ENCODE measurements at regions not wholly inside any gene's neighbourhood (a gene's known extent, or its start where the extent isn't known, plus 50 kb on each side); places are given as distances from the start of the nearest gene placed in this dataset.
A peak's percentile ranks its signal among the peaks of the same experiment; 100 is the strongest.

DNA sequence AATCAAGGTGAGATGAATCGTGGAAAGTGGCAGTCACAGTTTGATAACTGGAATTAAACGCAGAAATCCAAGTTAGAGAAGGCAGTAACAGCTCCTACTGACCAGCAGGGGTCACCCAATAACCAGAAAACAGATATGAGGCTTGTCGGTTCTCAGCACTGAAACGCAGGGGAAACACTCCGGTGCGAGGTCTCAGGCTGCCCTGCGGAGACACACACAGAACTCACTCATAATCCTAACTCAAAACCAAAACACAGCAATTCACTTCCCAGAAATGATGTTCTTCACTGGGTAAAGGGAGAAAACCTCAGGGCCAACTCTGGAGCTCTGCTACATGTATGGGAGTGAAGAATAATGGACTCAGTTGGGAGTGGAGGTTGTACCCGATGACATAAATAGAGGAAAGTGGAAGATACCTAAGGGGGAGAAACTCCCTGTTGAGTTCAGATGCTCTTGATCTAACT, 384.4 kb downstream of the RAPGEF2 start:
- Histone ChIP-seq H3K4me3 (ENCODE audit: low read depth in 1 of 2, low read length in 2 of 2) (no peak overlapping the region), H3K9me3 (ENCODE audit: insufficient read depth, low read length, severe bottlenecking) (no peaks in the 10 kb centered on the region), H3K27me3 (ENCODE audit: insufficient read depth, low read length, poor library complexity) (no peaks in the 10 kb centered on the region), H2AFZ (ENCODE audit: low read depth, low read length) (no peak overlapping the region), H3K36me3 (ENCODE audit: insufficient read depth, low read length) (no peaks in the 10 kb centered on the region), H3K4me1 (ENCODE audit: insufficient read depth, low read length) (no peaks in the 10 kb centered on the region), H3K27ac (ENCODE audit: low read length) (no peak overlapping the region), H3K9ac (ENCODE audit: low read depth, low read length) (no peak overlapping the region), H3K4me2 (ENCODE audit: insufficient read depth, low read length) (no peak overlapping the region), H4K20me1 (ENCODE audit: insufficient read depth, low read length) (no peaks in the 10 kb centered on the region), H3K79me2 (ENCODE audit: insufficient read depth, low read length) (no peaks in the 10 kb centered on the region)
- TF ChIP-seq, protein P1, sequence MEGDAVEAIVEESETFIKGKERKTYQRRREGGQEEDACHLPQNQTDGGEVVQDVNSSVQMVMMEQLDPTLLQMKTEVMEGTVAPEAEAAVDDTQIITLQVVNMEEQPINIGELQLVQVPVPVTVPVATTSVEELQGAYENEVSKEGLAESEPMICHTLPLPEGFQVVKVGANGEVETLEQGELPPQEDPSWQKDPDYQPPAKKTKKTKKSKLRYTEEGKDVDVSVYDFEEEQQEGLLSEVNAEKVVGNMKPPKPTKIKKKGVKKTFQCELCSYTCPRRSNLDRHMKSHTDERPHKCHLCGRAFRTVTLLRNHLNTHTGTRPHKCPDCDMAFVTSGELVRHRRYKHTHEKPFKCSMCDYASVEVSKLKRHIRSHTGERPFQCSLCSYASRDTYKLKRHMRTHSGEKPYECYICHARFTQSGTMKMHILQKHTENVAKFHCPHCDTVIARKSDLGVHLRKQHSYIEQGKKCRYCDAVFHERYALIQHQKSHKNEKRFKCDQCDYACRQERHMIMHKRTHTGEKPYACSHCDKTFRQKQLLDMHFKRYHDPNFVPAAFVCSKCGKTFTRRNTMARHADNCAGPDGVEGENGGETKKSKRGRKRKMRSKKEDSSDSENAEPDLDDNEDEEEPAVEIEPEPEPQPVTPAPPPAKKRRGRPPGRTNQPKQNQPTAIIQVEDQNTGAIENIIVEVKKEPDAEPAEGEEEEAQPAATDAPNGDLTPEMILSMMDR (IDR thresholded peaks at IDR 0.05; ENCODE audit: borderline replicate concordance, extremely low read depth, low read length, poor library complexity, severe bottlenecking), result peak; percentile 79
- no peak for TF ChIP-seq EZH2 (IDR thresholded peaks at IDR 0.05; ENCODE audit: borderline replicate concordance, low read depth, low read length, severe bottlenecking)
- DNase-seq (peak; percentile 29), ATAC-seq (ENCODE audit: insufficient read depth, low read depth) (peak; percentile 72)

DNA sequence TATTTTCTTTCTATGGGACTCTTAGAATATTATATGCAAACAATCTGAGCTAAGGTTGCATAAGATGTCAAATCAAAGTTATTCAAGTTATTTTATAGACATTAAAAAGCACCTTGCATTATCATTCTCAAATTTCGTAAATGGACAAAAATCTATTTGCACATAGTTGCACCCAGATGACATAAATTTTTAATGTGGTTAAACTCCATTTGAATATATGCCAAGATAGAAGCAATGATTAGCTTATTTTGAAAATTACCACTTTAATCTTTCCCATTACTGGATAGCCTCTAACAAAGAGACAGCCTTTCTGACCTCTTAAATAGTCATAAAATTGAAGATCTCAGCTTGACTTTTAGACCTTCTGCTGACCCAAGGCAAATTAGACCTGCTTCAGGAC, 386.8 kb downstream of the RAPGEF2 start:
- no peak overlapping the region for H3K4me2 ChIP-seq (ENCODE audit: insufficient read depth, low read length)
- no peaks in the 10 kb centered on the region for H3K36me3 ChIP-seq (ENCODE audit: insufficient read depth, low read length)
- ATAC-seq (ENCODE audit: insufficient read depth, low read depth) (no peak), DNase-seq (no peak)
- H4K20me1 ChIP-seq (ENCODE audit: insufficient read depth, low read length), result no peaks in the 10 kb centered on the region
- H3K4me1 ChIP-seq (ENCODE audit: insufficient read depth, low read length), result no peaks in the 10 kb centered on the region
- H3K27ac ChIP-seq (ENCODE audit: low read length), result no peak overlapping the region
- H3K9me3 ChIP-seq (ENCODE audit: insufficient read depth, low read length, severe bottlenecking), result no peaks in the 10 kb centered on the region
- no peak overlapping the region for H2AFZ ChIP-seq (ENCODE audit: low read depth, low read length)
- no peak overlapping the region for H3K4me3 ChIP-seq (ENCODE audit: low read depth in 1 of 2, low read length in 2 of 2)
- H3K27me3 ChIP-seq (ENCODE audit: insufficient read depth, low read length, poor library complexity), result no peaks in the 10 kb centered on the region
- H3K9ac ChIP-seq (ENCODE audit: low read depth, low read length), result no peak overlapping the region
- no peaks in the 10 kb centered on the region for H3K79me2 ChIP-seq (ENCODE audit: insufficient read depth, low read length)
- no peak for TF ChIP-seq EZH2 (IDR thresholded peaks at IDR 0.05; ENCODE audit: borderline replicate concordance, low read depth, low read length, severe bottlenecking)
- TF ChIP-seq, protein P1 (IDR thresholded peaks at IDR 0.05; ENCODE audit: borderline replicate concordance, extremely low read depth, low read length, poor library complexity, severe bottlenecking), result no peak

DNA sequence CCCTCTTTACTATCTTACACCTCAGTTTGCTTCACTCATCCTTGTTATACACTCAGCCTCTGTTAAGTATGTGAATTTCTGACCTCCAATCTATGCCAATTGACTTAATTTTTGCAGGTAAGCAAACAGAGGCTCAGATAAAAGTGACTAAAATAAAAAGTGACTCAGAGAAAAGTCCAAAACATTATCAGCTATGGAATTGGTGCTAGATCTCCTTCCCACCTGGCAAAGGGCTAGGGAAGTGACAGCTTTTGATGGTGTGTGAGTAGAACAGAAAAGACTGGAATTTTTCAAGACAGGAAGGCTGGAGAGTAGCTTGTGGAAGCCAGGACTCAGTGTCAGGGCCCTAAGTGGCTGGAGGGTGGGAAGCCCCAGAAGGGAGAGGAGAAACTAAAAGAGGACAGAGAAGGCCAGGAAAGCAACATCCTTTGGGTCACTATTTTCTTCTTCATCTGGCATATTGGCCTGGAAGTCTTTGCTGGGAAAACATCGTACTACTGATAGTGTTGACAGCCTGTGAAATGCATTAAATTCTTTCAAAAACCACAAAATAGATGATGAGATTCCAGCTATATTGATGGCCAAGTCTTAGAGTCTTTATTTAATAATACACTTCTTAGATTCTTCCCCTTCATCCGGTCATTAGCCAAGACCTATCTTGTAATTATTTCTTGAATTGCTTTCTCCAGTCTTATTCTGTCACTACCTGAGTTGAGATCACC, 392.8 kb downstream of the RAPGEF2 start:
- H3K79me2 ChIP-seq (ENCODE audit: insufficient read depth, low read length), result no peaks in the 10 kb centered on the region
- TF ChIP-seq, protein P1 (IDR thresholded peaks at IDR 0.05; ENCODE audit: borderline replicate concordance, extremely low read depth, low read length, poor library complexity, severe bottlenecking), result no peak
- no peak for TF ChIP-seq EZH2 (IDR thresholded peaks at IDR 0.05; ENCODE audit: borderline replicate concordance, low read depth, low read length, severe bottlenecking)
- H4K20me1 ChIP-seq (ENCODE audit: insufficient read depth, low read length), result no peaks in the 10 kb centered on the region
- no peaks in the 10 kb centered on the region for H3K27me3 ChIP-seq (ENCODE audit: insufficient read depth, low read length, poor library complexity)
- no peaks in the 10 kb centered on the region for H3K36me3 ChIP-seq (ENCODE audit: insufficient read depth, low read length)
- no peak overlapping the region for H3K9ac ChIP-seq (ENCODE audit: low read depth, low read length)
- H3K27ac ChIP-seq (ENCODE audit: low read length), result no peak overlapping the region
- H3K9me3 ChIP-seq (ENCODE audit: insufficient read depth, low read length, severe bottlenecking), result no peaks in the 10 kb centered on the region
- H3K4me3 ChIP-seq (ENCODE audit: low read depth in 1 of 2, low read length in 2 of 2), result no peak overlapping the region
- H2AFZ ChIP-seq (ENCODE audit: low read depth, low read length), result no peak overlapping the region
- DNase-seq, result no peak
- H3K4me2 ChIP-seq (ENCODE audit: insufficient read depth, low read length), result no peak overlapping the region
- H3K4me1 ChIP-seq (ENCODE audit: insufficient read depth, low read length), result no peaks in the 10 kb centered on the region
- ATAC-seq (ENCODE audit: insufficient read depth, low read depth), result no peak
